CD4-positive, alpha-beta T cell treated with Interleukin-6 for 4 hours (primary cell): ENCODE measurements at regions not wholly inside any gene's neighbourhood (a gene's known extent, or its start where the extent isn't known, plus 50 kb on each side); places are given as distances from the start of the nearest gene placed in this dataset.

Source experiments
- DNase-seq: peaks from one replicate; pipeline ENCODE4 v3.0.0-alpha.2; 2020; ENCODE audit warnings: mixed read lengths

DNA sequence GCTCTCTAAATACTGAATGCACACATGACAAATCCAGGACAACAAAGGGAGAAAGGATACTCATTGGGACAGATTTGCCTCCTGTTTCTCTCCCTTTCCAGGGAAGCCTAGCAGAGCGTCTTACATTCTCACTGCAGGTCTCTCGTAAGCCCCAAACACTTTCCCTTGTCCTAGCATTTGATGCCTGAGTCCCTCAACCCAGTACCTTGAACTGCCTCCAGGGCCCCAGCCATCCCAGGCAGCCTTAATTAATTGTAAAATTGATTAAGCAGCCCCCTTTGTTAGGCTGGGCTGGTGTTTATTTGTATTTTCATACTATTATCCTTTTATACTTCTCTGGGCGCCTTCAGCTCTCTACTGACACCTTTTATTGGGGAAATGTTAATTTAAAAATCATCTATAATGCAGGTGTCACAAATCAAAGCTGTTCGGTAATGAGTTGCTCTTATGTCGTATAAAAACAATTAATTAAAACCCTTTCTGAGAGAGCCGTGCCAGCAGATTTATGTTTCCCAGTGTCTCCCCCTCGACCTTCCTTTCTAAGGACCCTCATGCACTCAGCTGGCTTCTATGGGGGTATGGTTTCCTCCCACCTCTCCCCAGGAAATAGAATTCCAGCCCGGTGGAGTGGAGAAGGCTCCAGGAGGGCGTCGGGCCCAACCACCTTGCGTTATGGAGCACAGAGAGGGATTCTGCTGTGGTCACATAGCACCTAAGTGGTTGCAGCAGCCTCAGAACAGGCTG, 243.8 kb downstream of the RPS24 start:
- no peak for DNase-seq

DNA sequence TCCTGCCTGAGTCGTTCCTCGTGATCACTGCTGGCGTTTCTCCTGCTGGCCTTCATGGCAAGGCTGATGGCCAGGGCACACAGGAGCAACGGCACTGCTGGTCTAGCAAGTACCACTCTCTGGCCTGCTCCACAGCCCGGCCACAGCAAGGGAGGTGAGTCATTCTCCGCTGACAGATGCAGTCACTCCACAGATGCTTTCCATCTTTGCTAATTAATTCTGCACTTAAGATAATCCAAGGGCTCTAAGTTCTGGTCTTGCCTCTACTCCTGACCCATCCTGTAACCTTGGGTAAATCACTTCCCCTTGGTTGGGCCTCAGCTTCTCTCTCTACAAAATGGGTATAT, 244.4 kb downstream of the RPS24 start:
- DNase-seq, result no peak

DNA sequence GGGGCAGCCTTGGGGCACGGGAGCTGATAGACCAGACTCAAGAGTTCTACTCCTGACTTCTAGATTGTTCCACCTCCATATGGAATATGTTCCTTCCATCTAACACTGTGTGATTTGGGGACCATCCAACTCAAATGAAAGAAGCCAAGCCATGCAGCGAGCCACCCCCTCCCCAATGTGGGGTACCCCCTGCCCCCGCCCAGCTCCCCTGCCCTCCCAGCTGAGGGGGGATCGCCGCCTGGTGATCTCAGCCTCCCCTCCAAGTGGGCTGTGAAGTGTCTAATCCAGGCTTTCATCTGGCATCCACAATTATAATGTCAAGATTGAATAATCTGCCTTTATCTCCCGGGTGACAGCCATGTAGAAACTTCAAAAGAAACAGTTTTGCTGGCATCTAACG, 246.1 kb downstream of the RPS24 start:
- DNase-seq, result no peak

DNA sequence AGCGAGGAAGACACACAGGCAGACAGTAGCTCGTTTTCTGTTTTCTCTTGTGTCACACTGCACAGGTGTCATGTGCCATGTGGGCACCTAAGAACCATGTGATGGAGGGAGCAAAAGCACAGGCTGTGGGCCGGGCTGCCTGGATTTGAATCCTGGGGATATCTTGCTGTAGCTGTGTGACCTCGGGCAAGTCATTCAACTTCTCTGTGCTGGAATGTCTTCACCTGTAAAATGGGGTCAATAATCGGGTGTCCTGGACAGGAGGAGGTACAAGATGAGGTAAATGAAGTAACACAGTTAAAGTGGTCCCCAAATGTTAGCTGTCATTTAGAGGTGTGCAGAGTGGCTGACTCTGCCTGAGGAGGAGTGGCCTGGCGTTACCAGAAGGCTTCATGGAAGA, 246.9 kb downstream of the RPS24 start:
- no peak for DNase-seq

DNA sequence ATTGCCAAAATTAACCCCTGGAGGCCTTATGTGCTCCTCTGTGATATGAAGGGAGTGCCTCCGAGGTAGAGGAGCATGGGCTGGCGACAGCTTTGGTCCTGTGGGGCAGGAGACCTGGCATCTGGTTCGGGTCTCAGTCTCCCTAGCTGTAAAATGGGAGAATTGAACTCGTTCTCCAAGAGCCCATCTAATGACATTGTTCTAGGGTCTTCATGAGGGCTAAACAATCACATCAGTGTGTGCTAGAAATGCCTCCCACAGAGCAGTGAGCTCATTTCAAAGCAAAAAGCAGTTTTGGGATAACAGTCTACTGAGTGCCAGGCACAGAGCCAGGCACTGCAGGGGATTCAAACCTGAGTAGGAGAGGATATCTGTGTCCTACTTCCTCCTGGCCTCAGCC, 248.0 kb downstream of the RPS24 start:
- no peak for DNase-seq

DNA sequence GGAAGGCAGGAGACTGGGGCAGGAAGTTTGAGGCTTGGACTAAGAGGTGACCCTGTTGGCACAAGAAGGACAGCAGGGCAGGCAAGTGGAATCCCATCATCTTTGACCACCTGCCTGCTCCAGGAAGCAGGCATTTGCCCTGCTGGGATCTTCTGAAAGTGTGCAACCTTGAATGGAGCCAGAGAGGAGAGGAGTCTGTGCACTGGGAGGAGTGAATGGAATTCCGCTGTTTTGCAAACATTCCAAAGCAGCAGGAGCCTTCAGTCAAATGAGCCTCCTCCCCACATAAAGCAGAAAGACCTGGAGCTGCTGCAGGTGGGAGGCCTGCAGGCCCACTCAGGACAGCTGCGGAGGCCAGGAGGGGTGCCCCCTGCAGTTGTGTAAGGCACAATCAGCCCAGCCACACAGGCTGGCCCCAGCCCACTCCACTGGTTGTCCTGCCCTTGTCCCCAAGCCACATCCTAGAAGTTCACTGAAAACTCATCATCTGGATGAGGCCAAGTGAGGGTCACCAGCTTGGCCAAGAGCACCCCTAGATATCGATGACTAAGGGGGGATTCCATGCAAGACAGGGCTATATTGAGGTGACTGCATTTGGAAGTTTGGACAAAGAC, 249.5 kb downstream of the RPS24 start:
- no peak for DNase-seq

DNA sequence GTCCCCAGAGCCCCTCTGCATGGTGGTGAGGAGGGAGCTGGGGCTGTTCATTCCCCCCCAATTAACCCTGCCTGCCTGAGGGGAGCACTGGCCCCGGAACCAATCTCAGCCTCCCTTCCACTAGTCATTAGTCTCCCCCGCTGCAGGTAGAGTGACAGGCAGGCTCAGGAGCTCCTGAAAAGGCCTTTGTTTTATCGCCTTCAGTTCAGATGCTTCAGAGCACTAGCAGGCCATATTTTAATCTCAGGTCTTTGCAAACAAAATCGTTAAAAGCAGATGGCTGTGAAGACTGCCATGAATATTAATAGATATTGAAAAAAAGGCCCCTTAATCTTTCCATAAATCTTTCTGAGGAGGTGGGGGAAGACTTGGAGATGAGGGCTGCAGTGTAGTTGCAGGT, 250.7 kb downstream of the RPS24 start:
- no peak for DNase-seq

DNA sequence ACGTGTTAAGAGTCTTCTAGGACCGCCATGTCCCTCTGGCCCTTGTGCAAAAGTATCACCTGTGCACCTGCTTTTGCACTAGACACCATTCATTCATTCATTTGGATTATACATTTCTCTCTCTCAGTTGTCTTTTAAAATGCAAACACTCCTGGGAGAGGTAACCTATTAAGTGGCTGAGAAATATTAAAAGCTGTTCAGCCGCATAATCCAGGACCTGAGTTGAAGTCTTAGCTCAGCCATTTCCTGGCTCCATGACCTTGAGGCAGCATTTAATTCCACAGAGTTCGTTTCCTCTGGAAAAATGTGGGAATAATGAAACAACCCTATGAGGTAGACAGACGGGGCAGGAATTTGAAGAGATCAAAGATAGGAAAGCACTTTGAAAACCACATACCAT, 251.6 kb downstream of the RPS24 start:
- DNase-seq, result no peak

DNA sequence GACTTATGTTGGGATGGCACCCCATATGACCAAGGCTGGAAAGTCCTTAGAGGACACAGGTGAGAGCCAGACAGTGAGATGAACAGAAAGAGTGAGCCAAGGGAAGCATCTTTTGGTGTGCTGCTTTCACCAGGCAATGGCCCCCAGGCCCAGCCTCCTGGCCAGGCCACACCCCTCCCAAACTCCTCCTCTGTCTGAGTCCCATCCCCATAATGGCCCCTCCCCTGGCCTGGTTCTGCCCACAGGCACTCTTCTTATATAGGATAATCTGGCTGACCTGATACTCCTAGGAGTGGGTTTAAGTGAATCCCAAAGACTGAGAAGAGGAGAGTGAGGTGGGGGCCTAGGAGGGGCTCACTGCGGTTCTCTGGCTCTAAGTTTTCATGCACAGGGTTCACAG, 252.5 kb downstream of the RPS24 start:
- no peak for DNase-seq

DNA sequence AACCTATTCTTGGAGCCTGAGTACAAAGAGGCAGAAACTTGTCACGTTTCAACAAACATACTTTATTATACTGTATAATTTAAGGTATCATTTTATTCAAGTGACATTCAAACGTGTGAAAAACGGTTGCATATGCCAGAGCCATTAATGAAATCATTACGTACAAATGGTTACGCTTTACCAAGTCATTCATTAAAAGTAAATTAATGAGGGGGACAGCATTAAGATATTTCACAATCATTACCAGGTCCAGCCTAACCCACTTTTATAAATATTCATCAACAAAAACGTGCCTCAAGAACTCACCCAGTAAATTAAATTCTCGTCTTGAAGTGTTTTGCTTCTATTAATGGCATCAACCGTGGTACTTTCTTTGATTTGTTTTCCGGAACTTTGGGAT, 253.0 kb downstream of the RPS24 start:
- DNase-seq, result no peak

DNA sequence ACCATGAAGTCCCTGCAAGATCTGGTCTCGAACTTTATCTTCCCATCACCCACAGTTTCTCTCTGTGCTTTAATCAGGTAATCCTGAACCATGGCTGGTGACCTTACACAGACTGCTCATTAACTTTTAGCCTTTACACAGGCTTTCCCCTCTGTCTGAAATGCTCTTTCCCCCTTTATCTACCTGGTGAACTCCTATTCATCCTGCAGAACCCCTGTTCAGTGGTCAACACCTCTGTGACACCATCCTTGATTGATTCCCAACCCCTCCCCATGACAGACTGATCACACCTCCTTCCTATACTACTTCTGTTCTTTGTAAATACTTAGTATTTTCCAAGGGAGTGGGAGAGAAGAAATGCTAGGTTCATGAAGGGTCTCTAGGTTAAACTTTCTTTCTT, 254.0 kb downstream of the RPS24 start:
- DNase-seq, result no peak

DNA sequence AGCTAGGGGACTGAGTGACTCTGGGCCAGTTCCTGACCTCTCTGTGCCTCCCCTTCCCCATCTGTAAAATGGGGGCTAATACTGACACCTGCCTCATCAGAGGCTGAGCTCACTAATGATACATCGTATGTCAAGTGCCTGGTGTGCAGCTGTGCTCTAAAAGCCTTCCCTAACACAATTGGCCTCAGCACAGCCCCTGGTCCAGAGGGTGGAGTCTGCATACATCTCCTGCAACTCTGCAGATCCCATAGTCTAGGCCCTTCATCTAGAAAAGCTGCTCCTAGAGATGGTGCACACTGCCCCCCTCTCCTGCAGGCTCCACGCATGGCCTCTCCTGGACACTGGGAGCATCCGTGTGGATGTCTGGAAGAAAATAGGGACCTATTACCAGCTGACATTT, 255.0 kb downstream of the RPS24 start:
- DNase-seq, result no peak

DNA sequence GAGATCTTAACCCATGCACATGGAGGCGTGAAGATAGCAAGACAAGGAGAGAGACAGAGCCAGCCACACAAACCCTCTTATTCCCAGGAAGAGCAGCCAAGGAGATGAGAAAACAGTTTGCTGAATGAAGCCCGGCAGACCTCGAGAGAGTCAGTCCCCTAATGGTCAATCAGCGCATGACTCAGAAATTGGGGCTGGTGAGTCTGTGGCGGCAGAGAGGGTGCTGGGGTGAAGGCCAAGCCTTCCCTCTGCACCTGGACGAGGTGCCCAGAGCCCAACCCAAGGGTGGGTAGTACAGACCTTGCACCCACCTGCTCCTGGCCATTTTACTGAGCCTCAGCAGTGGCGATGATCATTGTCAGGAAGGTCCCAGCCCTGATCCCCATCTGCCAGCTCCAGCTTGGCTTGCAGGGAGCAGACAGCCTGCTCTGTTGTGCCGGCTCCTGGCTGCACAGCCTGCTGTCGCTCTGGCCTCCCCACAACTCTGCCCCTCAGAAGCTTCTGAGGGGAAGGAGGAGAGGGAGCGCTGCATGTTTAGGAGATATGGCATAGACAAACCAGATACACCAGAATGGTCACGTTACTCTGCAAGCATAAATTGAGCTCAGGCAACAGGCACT, 256.6 kb downstream of the RPS24 start:
- no peak for DNase-seq

DNA sequence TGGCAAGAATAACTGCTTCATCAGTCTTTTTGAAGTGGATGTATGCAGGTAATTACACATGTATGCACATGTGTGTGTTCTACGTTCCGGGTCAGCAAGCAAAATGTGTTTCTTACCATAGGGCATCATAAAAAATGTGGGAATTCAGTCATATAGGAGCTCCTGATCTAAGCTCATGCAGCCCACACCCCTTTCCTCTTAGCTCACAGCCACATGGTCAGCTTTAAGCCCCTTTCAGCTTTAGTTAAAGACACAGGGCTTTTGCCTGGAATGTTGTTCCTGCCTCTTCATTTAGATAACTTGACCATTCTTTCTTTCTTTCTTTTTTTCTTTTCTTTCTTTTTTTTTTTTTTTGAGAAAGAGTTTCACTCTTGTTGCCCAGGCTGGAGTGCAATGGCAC, 258.1 kb downstream of the RPS24 start:
- no peak for DNase-seq

DNA sequence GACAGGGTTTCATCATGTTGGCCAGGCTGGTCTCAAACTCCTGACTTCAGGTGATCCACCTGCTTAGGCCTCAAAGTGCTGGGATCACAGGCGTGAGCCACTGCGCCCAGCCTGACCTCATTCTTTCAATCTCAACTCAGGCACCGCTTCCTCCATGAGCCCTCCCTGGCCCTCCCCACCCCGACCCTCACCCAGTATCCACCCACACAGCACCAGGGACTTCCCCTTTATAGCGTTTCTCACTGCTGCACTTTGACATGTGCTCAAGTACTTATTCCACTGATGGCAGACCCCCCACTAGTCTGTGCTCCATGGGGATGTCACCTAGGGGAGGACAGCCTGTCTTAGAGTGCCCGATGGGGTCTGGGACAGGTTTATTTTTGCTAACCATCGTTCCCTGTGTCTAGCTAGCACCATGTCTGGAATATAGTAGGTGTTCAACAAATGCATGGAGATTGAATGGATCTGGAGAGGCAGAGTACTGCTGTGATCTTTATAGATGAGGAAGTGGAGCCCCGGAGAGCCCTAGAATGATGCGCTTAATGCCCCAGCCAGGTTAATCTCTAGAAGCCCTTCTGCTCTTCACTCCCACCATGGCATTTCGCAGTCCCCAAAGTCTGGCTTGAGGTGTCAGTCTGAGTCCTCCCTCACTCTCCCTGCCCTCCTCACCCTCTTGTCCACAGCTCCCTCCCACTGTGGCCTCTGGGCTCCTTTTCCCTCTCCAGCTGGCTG, 258.8 kb downstream of the RPS24 start:
- no peak for DNase-seq

DNA sequence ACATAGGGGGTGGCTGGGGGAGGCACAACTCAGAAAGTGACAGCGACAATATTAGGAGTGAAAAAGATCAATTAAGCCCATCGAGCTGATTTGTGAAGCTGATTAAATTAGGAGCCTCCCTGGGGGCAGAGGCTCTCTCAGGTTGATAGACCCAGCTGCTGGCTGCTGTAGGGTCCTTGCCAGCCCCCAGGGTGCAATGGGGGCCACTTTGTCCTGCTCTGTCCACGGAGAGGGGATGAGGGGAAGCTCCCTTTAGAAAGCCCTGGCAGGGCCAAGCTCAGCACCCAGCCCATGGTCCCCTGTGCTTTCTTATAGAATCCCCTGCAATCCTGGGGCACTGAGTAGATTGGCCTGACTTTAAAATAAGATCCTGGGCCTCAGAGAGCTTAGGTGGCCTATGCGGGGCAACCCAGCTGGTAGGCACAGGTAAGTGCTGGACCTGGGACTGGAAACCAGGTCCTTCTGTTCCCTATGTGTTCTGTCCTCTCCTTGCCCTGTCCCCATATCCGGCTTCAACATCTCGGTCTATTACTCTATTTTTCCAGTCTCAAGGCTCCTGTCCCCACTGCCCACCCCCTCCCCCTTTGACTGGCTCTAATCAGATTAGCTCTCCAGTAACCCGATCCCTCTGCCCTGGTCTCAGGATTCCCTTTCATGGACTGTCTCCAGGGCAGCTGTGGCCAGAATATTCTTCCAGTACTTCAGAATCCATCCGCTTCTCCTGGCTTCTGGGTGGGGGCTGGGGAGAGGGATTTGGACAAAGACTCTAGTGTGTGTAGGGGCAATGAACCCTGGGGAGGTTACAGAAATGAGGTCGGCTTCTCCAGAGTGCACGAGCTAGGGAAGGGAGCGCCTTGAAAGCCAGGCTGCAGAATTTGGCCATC, 259.6 kb downstream of the RPS24 start:
- DNase-seq, result no peak

DNA sequence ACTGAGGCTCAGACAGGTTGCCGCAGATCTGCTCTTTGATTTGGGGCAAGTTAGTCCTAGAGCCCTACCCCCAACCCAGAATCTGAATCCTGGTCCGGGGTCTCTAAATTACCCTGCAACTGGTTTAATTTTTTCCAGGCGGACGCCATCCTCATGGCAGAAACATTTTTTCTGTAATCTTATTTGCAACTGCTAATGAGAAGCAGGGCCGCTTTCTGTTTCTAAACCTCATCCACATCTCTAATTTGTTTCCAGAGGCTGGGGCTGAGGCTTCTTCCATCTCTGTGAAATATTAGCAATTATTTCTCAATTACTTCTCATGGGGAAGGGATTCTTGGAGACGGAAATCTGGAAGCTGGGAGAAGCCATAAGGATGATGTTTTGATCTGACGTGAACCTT, 261.6 kb downstream of the RPS24 start:
- no peak for DNase-seq

DNA sequence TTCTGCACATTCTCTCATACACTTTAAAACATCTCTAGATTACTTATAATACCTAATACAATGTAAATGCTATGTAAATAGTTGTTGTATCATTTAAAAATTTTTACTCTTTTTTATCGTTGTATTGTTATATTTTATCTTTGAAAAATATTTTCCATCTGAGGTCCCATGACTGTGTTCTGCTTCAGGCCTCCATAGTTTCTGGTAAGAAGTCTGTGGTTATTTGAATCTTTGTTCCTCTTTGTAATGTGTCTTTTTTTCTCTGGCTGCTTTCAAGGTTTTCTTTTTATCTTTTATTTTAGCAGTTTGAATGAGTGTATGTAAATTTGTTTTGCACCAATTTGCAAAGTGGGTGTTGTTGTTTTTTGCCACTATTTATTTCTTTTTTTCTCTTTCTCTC, 263.1 kb downstream of the RPS24 start:
- no peak for DNase-seq

DNA sequence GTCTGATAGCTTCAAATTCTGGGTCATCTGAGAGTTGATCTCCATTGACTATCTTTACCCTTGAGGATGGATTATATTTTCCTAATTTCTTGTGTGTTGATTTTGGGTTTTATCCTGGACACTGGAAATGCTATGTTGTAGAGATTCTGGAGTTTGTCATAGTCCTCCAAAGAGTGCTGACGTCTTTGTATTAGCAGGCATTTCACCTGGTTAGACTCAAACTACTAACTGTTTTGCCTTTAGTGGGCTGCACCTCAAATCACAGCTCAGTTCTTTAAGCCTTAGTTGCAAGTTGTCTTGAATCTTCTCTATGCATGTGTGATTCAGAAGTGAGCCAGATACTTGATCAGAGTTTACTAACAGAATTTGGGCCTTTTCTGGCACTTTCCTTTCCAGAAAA, 264.3 kb downstream of the RPS24 start:
- DNase-seq, result no peak

DNA sequence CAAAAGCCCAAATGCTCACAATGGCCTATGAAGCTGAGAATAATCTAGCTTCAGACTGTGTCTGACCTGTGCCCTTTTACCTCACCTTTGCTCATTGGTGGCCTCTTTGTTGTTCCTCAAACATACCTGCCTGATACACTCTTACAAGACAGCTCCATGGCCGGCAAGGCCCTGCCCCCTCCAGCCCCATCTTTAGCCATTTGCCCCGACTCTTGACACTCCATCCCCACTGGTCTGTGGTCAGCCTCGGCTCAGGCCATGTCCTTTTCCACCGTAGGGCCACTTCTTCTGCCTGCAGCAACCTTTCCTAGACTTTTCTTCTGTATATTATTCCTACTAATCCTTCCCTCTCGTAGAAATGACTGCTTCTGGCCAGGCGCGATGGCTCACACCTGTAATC, 265.2 kb downstream of the RPS24 start:
- DNase-seq, result no peak

DNA sequence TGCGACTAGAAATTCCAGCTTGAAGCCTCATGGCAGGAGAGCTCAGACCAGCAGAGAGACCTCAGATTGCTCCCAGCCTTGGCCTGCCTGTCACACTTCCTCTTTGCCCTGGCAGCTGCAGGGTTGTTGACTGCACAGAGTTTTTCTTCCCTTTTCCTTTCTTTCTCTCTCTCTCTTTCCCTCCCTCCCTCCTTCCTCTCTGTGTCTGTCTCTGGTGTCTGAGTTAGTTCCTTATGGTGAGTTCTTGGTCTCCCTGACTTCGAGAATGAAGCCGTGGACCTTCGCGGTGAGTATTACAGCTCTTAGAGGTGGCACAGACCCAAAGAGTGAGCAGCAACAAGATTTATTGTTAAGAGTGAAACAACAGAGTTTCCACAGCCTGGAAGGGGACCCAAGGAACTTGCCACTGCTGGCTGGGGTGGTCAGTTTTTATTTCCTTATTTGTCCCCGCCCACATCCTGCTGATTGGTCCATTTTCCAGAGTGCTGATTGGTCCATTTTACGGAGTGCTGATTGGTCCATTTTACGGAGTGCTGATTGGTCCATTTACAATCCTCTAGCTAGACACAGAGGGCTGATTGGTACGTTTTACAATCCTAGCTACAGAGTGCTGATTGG, 266.3 kb downstream of the RPS24 start:
- DNase-seq, result no peak

DNA sequence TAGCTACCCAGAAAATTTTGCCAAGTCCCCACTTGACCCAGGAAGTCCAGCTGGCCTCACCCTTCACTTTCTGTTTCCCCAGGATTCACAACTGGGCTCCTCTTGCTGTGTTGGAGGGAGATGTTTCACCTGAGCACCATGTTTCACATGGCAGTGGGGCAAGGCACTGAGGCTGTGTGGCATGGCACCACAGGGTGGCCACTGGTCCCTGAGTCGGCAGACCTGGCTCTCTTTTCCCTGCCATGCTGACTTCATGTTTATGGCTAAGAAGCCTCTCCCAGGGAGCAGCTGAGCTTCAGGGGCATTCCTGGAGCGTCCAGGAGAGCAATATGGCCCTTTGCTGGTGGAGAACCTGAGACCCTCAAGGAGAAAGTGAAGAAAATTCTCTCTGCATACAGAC, 266.9 kb downstream of the RPS24 start:
- DNase-seq, result no peak

DNA sequence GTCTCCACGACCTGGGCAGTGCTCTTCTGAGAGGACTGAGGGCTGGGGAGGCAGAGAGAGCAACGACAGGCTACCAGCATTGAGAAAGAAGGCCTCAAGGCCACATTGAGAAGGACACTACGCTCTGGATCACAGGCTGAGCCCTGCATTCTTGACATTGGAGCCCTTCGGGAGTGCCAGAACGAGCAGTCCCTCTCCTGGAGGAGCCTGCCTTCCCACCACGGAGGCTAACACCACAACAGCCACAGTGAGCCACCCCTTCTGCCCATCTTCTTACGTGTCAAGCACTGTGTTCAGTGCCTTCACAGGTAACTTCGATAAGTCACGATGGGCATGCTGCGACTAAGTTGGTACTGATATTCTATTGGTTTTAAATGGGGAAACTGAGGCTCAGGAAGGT, 267.8 kb downstream of the RPS24 start:
- no peak for DNase-seq
